ENCODE measurements at regions not wholly inside any gene's neighbourhood (a gene's known extent, or its start where the extent isn't known, plus 50 kb on each side); places are given as distances from the start of the nearest gene placed in this dataset.

DNA sequence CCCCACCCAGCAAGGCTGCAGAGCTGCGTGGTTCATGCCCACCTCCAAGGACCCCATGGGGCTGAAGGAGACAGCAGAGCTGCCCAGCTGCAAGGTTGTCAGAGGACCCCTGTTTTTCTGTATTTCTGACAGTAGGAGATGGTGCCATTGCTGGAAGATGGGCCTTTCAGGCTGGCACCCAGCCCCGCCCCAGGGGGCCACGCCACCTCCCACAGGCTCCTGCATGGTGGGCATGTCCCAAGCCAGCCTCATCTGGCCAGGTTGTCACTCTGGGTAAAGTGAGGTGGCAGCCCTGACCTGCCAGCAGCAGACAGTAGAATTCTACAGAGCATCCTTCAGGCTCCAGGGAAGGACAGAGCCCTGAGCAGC is 75.5 kb upstream of the RET start:
- no peak for DNase-seq (ENCODE audit: low read depth)

DNA sequence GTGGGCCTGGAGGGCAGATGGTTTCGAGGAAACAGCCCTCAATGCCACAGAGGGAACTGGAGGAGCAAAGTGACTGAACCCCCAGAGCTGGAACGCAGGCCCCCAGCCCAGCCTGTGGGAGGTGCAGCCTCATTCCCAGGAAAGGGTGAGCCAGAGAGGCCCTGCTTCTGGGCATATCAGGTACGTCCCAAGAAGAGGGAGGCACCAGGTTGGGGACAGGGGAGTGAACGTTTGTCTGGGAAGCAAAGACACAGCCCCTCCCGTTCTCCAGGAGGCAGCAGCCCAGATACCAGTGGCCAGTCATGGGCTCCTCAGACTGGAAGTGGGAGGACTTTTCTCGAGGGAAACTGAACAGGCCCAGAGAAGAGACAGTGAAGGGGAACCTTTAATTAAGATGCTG is 74.3 kb upstream of the RET start:
- DNase-seq (ENCODE audit: low read depth) = no peak

DNA sequence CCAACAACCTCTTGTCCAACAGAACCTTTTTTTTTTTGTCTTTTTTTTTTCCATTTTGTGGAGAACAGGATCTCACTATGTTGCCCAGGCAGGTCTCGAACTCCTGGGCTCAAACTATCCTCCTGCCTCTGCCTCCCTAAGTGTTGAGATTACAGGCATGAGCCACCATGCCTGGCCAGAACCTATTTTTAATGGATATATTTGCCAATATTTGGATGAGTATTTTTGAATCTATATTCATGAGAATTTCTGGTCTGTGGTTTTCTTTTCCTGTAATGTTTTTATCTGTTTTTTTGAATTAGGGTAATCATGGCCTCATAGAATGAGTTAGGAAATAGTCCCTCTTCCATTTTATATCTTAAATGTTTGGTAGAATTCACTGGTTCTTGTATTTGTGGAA is 70.4 kb upstream of the RET start:
- no peak for DNase-seq (ENCODE audit: low read depth)

DNA sequence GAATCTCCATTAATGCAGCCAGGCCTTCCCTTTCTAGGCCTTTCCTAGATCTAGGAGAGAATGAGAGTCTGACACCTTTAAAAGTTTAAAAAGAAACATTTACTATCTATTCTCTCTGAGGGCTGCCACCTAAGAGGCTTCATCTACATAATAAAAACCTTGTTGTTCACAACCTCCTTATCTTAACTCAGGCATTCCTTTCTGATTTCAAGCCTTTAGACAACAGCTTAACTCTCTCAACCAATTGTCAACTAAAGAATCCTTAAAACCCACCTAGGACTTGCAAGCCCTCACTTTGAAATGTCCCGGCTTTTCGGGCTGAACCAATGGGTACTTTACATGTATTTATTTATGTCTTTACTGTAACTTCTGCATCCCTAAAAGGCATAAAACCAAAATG is 64.3 kb upstream of the RET start:
- DNase-seq (ENCODE audit: low read depth) = no peak

DNA sequence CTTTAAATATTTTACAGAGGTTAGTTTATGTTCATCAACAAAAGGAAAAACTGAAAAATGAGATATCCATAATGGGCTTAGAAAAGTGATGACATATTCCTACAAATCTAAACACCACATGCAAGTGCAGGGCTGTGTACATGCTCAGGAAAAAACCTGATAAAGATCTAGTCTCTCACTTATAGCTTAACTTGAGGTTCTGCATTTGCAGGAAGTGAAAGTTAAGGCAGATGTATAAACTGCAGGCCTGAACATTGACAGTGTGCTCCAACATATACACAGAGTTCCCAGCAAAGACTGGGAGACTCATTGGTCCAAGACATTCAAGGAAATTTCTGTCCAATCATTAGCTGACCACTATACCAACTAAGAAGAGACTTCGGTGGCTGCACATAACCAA is 63.8 kb upstream of the RET start:
- DNase-seq (ENCODE audit: low read depth) = no peak

DNA sequence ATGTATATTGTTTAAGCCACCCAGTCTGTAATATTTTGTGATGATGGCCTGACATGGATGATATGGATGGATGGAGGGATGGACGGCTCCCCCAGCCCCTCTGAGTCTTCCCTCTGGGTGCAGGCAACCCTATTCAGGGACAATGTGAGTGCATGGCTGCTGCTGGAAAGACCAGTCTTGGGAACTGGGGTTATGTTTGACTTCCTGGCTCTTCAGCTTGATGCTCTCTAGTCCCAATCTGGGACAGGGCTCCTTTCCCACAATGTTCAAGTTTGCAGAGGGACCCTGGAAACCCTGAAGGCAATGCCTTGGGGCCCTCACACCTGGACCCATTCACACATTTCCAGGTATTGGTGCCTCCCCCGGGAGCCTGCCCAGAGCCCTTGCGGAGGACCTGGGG is 52.3 kb upstream of the RET start:
- no peak for DNase-seq (ENCODE audit: low read depth)

DNA sequence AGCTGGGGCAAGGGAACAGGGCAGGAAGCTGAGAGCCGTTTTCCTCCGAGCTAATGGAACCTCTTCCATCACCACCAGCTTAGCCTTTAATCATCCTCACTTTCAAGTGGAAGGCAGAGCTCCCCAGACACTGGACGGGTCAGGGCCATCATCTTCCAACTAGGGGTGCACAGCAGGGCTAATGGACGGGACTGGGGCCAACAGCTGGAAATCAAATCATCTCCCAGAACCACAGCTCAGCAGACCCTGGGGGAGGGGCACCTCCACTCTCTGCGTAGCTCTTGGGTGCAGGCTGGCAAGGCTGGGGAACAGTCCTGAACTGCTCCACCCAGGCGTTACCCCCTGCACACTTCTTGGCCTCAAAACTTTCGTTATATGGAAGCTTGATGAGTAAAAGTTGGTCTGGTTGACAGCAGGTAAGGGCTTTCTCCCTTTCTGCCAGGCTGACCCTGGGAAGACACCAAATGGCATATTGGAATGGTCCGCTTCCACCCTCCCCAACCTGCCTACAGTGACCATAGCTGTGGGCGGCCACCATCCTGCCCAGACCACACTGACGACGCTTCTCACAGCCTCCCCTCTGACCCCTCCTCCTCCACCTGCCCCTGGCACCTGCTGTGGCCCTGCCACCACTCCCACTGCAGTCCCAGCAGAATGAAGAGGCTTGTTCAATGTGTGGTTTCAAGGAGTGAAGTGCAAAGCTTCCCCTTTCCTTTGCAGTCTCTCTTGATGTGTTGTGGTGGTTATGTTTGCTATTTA is 51.7 kb upstream of the RET start:
- DNase-seq (ENCODE audit: low read depth) = no peak

DNA sequence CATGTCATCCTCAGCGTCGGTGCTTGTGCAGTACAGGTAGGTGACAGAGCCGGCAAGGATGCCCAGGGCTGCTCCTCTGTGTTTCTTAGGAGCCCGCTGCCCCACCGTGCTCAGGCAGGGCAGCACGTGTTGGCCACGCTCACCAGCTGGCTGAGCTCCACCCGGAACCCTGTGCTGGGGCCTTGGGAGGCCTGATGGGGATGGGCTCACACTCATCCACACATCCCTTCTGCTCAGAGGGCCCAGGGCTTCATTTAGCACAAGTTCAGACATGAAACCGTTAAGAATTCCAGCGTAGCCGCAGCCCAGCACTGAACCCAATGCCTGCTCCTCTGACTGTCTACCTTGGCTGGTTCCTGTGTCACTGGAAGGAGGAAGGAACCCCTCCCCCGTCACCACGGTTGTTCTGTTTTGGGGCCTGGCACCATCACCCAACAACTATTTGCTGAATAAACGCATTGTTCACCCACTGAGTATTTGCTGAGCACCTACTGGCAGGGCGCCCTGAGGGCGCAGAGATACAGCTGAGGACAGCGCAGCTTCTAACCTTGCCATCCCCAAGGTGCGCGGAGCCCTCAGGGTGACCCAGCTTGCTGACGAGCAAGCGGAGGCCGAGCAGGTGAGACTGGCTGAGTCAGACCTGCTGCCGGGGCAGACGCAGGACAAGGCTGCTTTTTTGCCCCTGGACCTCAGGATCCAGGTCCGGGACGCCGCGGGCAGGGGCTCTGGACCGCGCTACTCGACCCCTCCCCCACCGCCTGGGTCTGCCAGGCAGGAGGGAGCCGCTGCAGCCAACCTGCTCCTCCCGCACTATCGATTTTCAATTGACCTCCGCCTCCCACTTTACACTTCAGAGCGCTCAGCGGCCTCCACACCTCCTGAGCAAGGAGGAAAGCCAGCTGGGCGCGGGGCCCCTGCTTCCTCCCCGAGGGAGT is 50.6 kb upstream of the RET start:
- no peak for DNase-seq (ENCODE audit: low read depth)
